ENCODE measurements at regions not wholly inside any gene's neighbourhood (a gene's known extent, or its start where the extent isn't known, plus 50 kb on each side); places are given as distances from the start of the nearest gene placed in this dataset.

DNA sequence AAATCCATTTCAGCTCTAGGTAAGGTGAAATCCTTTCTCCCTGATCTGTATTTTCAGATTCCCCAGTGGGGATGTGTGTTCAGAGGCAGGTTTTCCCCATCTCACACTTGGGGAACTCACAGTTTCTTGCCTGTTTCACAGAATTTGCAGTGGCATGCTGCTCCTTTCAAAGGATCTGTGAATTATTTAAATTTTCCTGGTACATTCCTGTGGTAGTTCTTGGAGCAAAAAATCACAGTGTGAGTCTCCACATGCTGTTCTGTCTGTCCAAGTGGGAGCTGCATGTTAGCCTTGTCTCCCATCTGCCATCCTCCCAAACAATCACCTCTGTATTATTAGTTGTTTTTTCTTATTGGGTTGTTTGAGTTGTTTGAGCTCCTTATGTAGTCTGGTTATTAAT, 372.9 kb downstream of the ARL6IP6 start (continued):
- TF ChIP-seq, protein P1, sequence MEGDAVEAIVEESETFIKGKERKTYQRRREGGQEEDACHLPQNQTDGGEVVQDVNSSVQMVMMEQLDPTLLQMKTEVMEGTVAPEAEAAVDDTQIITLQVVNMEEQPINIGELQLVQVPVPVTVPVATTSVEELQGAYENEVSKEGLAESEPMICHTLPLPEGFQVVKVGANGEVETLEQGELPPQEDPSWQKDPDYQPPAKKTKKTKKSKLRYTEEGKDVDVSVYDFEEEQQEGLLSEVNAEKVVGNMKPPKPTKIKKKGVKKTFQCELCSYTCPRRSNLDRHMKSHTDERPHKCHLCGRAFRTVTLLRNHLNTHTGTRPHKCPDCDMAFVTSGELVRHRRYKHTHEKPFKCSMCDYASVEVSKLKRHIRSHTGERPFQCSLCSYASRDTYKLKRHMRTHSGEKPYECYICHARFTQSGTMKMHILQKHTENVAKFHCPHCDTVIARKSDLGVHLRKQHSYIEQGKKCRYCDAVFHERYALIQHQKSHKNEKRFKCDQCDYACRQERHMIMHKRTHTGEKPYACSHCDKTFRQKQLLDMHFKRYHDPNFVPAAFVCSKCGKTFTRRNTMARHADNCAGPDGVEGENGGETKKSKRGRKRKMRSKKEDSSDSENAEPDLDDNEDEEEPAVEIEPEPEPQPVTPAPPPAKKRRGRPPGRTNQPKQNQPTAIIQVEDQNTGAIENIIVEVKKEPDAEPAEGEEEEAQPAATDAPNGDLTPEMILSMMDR (IDR thresholded peaks at IDR 0.05): no peak
- TF ChIP-seq CHD2 (IDR thresholded peaks at IDR 0.05; ENCODE audit: low read length, partially characterized antibody) (no peak), RCOR1 (IDR thresholded peaks at IDR 0.05; ENCODE audit: low read length) (no peak), GATA2 (CRISPR knock-in tag; IDR thresholded peaks at IDR 0.05) (no peak)
- TF ChIP-seq, protein P2, sequence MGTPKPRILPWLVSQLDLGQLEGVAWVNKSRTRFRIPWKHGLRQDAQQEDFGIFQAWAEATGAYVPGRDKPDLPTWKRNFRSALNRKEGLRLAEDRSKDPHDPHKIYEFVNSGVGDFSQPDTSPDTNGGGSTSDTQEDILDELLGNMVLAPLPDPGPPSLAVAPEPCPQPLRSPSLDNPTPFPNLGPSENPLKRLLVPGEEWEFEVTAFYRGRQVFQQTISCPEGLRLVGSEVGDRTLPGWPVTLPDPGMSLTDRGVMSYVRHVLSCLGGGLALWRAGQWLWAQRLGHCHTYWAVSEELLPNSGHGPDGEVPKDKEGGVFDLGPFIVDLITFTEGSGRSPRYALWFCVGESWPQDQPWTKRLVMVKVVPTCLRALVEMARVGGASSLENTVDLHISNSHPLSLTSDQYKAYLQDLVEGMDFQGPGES (IDR thresholded peaks at IDR 0.05; ENCODE audit: low read depth, low read length): no peak

DNA sequence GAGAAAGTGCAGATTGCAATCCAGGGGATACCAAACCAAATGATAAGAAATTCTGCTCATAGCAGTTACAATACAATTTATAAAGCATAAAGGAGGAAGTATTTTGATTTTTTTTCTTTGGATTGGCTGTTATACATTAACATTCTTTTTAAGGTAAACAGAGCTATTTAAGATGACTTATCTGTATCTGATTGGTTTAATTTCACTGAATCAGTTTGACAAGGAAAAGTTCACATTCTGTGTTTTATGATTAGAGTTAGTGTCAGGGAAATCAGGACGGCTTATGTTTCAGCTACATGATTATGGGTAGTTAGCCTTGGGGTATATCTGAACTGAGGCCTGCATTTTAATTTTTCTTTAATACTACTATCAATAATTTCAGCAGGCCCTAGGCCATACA, 360.9 kb downstream of the ARL6IP6 start:
- H3K27me3 ChIP-seq (ENCODE audit: insufficient read depth): no peaks in the 10 kb centered on the region
- no peak overlapping the region for H2AFZ ChIP-seq (ENCODE audit: low read depth)
- TF ChIP-seq, protein P3, sequence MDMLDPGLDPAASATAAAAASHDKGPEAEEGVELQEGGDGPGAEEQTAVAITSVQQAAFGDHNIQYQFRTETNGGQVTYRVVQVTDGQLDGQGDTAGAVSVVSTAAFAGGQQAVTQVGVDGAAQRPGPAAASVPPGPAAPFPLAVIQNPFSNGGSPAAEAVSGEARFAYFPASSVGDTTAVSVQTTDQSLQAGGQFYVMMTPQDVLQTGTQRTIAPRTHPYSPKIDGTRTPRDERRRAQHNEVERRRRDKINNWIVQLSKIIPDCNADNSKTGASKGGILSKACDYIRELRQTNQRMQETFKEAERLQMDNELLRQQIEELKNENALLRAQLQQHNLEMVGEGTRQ (IDR thresholded peaks at IDR 0.05; ENCODE audit: borderline replicate concordance, low read depth, low read length): no peak
- TF ChIP-seq MEF2A (IDR thresholded peaks at IDR 0.05; ENCODE audit: borderline replicate concordance, low read depth) (no peak), YY1 (IDR thresholded peaks at IDR 0.05; ENCODE audit: low read depth) (no peak), FOSL2 (IDR thresholded peaks at IDR 0.05; ENCODE audit: borderline replicate concordance, low read depth) (no peak), TCF12 (IDR thresholded peaks at IDR 0.05) (no peak), POLR2AphosphoS5 (IDR thresholded peaks at IDR 0.05; ENCODE audit: low read depth, low read length) (no peak), ELF1 (IDR thresholded peaks at IDR 0.05) (no peak), EP300 (IDR thresholded peaks at IDR 0.05; ENCODE audit: borderline replicate concordance in 1 of 2, low read depth in 1 of 2, low read length in 1 of 2) (no peak), EZH2phosphoT487 (IDR thresholded peaks at IDR 0.05; ENCODE audit: borderline replicate concordance, low read depth) (no peak)
- TF ChIP-seq, protein P2 (IDR thresholded peaks at IDR 0.05; ENCODE audit: low read depth, low read length): no peak
- no peaks in the 10 kb centered on the region for H3K36me3 ChIP-seq (replicated peaks in 1 of 2; ENCODE audit: control insufficient read depth in 1 of 2, insufficient read depth in 2 of 2, low read length in 1 of 2)
- no peak overlapping the region for H3K27ac ChIP-seq (ENCODE audit: low read depth in 2 of 2, low read length in 1 of 2)
- H3K4me1 ChIP-seq (ENCODE audit: control insufficient read depth in 1 of 2, insufficient read depth in 2 of 2, low read depth in 1 of 2, low read length in 1 of 2): no peaks in the 10 kb centered on the region
- ChIA-PET CTCF (no interaction called here), POLR2A (no interaction called here)
- H3K79me2 ChIP-seq (ENCODE audit: insufficient read depth): no peaks in the 10 kb centered on the region
- 0% methylated on average over 1 of the region's 1 CpG for WGBS (ENCODE audit: low lambda C conversion rate)
- H3K4me3 ChIP-seq (ENCODE audit: low read depth in 2 of 2, low read length in 1 of 2): no peak overlapping the region
- no peak for DNase-seq
- H3K9me2 ChIP-seq: no peaks in the 10 kb centered on the region
- H3K9me3 ChIP-seq: no peaks in the 10 kb centered on the region
- H3F3A ChIP-seq (replicated peaks; ENCODE audit: insufficient read depth): no peaks in the 10 kb centered on the region
- H3K4me2 ChIP-seq: no peak overlapping the region
- H4K20me1 ChIP-seq (ENCODE audit: insufficient read depth): no peaks in the 10 kb centered on the region
- no peak overlapping the region for H3K9ac ChIP-seq
